ENCODE measurements at regions not wholly inside any gene's neighbourhood (a gene's known extent, or its start where the extent isn't known, plus 50 kb on each side); places are given as distances from the start of the nearest gene placed in this dataset.

DNA sequence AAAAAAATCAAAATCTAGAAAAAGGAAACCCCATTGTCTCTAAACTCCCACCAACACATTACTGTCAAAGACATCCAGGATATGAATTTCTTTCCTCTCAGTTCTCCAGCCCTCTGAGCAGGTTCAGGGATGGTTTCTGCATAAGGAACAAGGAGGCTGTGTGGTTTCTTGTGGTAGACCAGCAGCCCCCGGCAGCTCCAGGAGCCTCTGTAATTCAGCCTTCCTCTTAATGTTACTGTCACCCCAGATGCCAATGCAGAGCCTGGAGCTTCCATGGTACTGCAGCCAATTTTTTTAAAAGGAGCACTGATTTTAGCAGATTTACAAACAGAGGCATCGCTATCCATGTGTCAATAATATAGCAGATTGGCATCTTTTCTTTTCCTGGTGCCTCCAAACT, 100.6 kb upstream of the FAM216B start (continued):
- TF ChIP-seq, protein P1, sequence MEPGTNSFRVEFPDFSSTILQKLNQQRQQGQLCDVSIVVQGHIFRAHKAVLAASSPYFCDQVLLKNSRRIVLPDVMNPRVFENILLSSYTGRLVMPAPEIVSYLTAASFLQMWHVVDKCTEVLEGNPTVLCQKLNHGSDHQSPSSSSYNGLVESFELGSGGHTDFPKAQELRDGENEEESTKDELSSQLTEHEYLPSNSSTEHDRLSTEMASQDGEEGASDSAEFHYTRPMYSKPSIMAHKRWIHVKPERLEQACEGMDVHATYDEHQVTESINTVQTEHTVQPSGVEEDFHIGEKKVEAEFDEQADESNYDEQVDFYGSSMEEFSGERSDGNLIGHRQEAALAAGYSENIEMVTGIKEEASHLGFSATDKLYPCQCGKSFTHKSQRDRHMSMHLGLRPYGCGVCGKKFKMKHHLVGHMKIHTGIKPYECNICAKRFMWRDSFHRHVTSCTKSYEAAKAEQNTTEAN (CRISPR knock-in tag; IDR thresholded peaks at IDR 0.05) = no peak
- no peak for TF ChIP-seq MAFF (IDR thresholded peaks at IDR 0.05; ENCODE audit: low read length)
- TF ChIP-seq, protein P2, sequence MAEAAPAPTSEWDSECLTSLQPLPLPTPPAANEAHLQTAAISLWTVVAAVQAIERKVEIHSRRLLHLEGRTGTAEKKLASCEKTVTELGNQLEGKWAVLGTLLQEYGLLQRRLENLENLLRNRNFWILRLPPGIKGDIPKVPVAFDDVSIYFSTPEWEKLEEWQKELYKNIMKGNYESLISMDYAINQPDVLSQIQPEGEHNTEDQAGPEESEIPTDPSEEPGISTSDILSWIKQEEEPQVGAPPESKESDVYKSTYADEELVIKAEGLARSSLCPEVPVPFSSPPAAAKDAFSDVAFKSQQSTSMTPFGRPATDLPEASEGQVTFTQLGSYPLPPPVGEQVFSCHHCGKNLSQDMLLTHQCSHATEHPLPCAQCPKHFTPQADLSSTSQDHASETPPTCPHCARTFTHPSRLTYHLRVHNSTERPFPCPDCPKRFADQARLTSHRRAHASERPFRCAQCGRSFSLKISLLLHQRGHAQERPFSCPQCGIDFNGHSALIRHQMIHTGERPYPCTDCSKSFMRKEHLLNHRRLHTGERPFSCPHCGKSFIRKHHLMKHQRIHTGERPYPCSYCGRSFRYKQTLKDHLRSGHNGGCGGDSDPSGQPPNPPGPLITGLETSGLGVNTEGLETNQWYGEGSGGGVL (CRISPR knock-in tag; IDR thresholded peaks at IDR 0.05) = no peak
- no peak for TF ChIP-seq GABPA (tag; conservative IDR thresholded peaks at IDR 0.05; ENCODE audit: low read depth)
- no peak for TF ChIP-seq NUFIP1 (IDR thresholded peaks at IDR 0.05; ENCODE audit: partially characterized antibody)
- no peak for TF ChIP-seq ZNF644 (tag; IDR thresholded peaks at IDR 0.05; ENCODE audit: low read depth)
- TF ChIP-seq TOE1 (IDR thresholded peaks at IDR 0.05; ENCODE audit: borderline replicate concordance) = no peak
- TF ChIP-seq TOE1 (CRISPR knock-in tag; IDR thresholded peaks at IDR 0.05; ENCODE audit: borderline replicate concordance, low read depth) = no peak
- TF ChIP-seq FIP1L1 (IDR thresholded peaks at IDR 0.05; ENCODE audit: low read depth, low read length, poor library complexity, severe bottlenecking) = no peak
- TF ChIP-seq NFYB (IDR thresholded peaks at IDR 0.05; ENCODE audit: extremely low read depth, insufficient read length) = no peak
- TF ChIP-seq KAT7 (CRISPR knock-in tag; IDR thresholded peaks at IDR 0.05; ENCODE audit: borderline replicate concordance) = no peak
- TF ChIP-seq, protein P3, sequence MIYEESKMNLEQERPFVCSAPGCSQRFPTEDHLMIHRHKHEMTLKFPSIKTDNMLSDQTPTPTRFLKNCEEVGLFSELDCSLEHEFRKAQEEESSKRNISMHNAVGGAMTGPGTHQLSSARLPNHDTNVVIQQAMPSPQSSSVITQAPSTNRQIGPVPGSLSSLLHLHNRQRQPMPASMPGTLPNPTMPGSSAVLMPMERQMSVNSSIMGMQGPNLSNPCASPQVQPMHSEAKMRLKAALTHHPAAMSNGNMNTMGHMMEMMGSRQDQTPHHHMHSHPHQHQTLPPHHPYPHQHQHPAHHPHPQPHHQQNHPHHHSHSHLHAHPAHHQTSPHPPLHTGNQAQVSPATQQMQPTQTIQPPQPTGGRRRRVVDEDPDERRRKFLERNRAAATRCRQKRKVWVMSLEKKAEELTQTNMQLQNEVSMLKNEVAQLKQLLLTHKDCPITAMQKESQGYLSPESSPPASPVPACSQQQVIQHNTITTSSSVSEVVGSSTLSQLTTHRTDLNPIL (CRISPR knock-in tag; IDR thresholded peaks at IDR 0.05) = no peak
- no peak for TF ChIP-seq TCF7 (IDR thresholded peaks at IDR 0.05; ENCODE audit: borderline replicate concordance)
